GM21390 (cell line): ENCODE measurements at regions not wholly inside any gene's neighbourhood (a gene's known extent, or its start where the extent isn't known, plus 50 kb on each side); places are given as distances from the start of the nearest gene placed in this dataset.

Source experiments
- ATAC-seq: cut with Tn5 transposase; IDR thresholded peaks from one replicate; pipeline ENCODE4 v1.9.1; 2021; ENCODE audit not compliant: unreplicated experiment

- ATAC-seq, result no peak
Measured at GRCh38 chr16:48838349-48838748, 228.4 kb upstream of the N4BP1 start.

GRCh38 chr16:48836636-48837035 lies 226.7 kb upstream of the N4BP1 start:
- ATAC-seq, result no peak

- ATAC-seq, result no peak
Measured at GRCh38 chr16:48836067-48836466, 226.1 kb upstream of the N4BP1 start.

GRCh38 chr16:48834576-48834975 lies 224.6 kb upstream of the N4BP1 start:
- no peak for ATAC-seq

- ATAC-seq, result no peak
Measured at GRCh38 chr16:48833461-48833860, 223.5 kb upstream of the N4BP1 start.

- ATAC-seq, result no peak
Measured at GRCh38 chr16:48831076-48831722, 221.2 kb upstream of the N4BP1 start.

- no peak for ATAC-seq
Measured at GRCh38 chr16:48829336-48830310, 219.6 kb upstream of the N4BP1 start.

- ATAC-seq, result no peak
Measured at GRCh38 chr16:48824271-48824670, 214.3 kb upstream of the N4BP1 start.

GRCh38 chr16:48822431-48822830 lies 212.5 kb upstream of the N4BP1 start:
- no peak for ATAC-seq

- no peak for ATAC-seq
Measured at GRCh38 chr16:48820379-48820778, 210.4 kb upstream of the N4BP1 start.

GRCh38 chr16:48818257-48818656 lies 208.3 kb upstream of the N4BP1 start:
- no peak for ATAC-seq

- ATAC-seq, result no peak
Measured at GRCh38 chr16:48817032-48817431, 207.1 kb upstream of the N4BP1 start.

GRCh38 chr16:48816393-48816792 lies 206.4 kb upstream of the N4BP1 start:
- ATAC-seq, result no peak

- no peak for ATAC-seq
Measured at GRCh38 chr16:48814994-48815393, 205.0 kb upstream of the N4BP1 start.

- ATAC-seq, result no peak
Measured at GRCh38 chr16:48813485-48813884, 203.5 kb upstream of the N4BP1 start.

GRCh38 chr16:48812856-48813255 lies 202.9 kb upstream of the N4BP1 start:
- no peak for ATAC-seq

- ATAC-seq, result no peak
Measured at GRCh38 chr16:48811478-48811877, 201.5 kb upstream of the N4BP1 start.

GRCh38 chr16:48810803-48811453 lies 200.9 kb upstream of the N4BP1 start:
- no peak for ATAC-seq

GRCh38 chr16:48810436-48810802 lies 200.4 kb upstream of the N4BP1 start:
- ATAC-seq, result no peak

GRCh38 chr16:48790151-48790550 lies 180.2 kb upstream of the N4BP1 start:
- no peak for ATAC-seq

- no peak for ATAC-seq
Measured at GRCh38 chr16:48788475-48788874, 178.5 kb upstream of the N4BP1 start.

GRCh38 chr16:48745541-48745940 lies 135.6 kb upstream of the N4BP1 start:
- ATAC-seq, result no peak
